ENCODE measurements at regions not wholly inside any gene's neighbourhood (a gene's known extent, or its start where the extent isn't known, plus 50 kb on each side); places are given as distances from the start of the nearest gene placed in this dataset.
A peak's percentile ranks its signal among the peaks of the same experiment; 100 is the strongest.
"Not testable (repeated sequence)": the region's sequence is repeated elsewhere in the genome, so short reads cannot be mapped to it uniquely, and the experiment has no call there.

DNA sequence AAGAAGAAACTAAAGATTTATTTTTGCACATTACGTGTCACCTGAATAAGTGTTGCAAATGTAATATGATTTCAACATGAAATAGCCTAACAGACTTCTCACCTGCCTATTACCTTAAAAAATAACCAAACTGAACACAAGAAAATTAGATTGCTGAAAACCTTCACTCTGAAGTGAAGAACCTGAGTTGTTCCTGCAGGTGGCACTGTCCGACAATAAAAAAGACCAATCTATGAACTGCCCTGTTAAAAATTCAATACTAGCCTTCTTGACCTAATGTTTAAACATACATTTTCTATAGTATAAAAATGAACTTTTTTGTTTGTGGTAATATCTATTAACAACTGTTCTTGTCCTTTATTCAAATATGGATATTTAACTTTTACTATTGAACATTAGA, 69.2 kb upstream of the PNPLA4 start:
- H3K4me2 ChIP-seq (ENCODE audit: low read length), result no peak overlapping the region
- H4K20me1 ChIP-seq (ENCODE audit: insufficient read depth, low read length), result no peaks in the 10 kb centered on the region
- no peaks in the 10 kb centered on the region for H3K9me2 ChIP-seq (ENCODE audit: insufficient read depth, low read length)
- H3K36me3 ChIP-seq (ENCODE audit: insufficient read depth, low read length), result no peaks in the 10 kb centered on the region
- H3K4me1 ChIP-seq (ENCODE audit: insufficient read depth, low read length, poor library complexity, severe bottlenecking), result no peaks in the 10 kb centered on the region
- H3K9me3 ChIP-seq (ENCODE audit: low read length), result no peaks in the 10 kb centered on the region
- ChIA-PET CTCF (ENCODE audit: unreplicated experiment) (no interaction called here), POLR2A (no interaction called here)
- TF ChIP-seq, protein P1, sequence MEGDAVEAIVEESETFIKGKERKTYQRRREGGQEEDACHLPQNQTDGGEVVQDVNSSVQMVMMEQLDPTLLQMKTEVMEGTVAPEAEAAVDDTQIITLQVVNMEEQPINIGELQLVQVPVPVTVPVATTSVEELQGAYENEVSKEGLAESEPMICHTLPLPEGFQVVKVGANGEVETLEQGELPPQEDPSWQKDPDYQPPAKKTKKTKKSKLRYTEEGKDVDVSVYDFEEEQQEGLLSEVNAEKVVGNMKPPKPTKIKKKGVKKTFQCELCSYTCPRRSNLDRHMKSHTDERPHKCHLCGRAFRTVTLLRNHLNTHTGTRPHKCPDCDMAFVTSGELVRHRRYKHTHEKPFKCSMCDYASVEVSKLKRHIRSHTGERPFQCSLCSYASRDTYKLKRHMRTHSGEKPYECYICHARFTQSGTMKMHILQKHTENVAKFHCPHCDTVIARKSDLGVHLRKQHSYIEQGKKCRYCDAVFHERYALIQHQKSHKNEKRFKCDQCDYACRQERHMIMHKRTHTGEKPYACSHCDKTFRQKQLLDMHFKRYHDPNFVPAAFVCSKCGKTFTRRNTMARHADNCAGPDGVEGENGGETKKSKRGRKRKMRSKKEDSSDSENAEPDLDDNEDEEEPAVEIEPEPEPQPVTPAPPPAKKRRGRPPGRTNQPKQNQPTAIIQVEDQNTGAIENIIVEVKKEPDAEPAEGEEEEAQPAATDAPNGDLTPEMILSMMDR (conservative IDR thresholded peaks at IDR 0.05; ENCODE audit: low read length), result peak; percentile 73
- no peak for TF ChIP-seq EZH2phosphoT487 (IDR thresholded peaks at IDR 0.05; ENCODE audit: borderline replicate concordance, low read depth, low read length)
- H3K79me2 ChIP-seq (ENCODE audit: insufficient read depth, low read depth, low read length), result no peaks in the 10 kb centered on the region
- no peak overlapping the region for H2AFZ ChIP-seq (ENCODE audit: low read length)
- H3K4me3 ChIP-seq (ENCODE audit: low read depth, low read length, poor library complexity, severe bottlenecking), result no peak overlapping the region
- BruUV-seq (replicated peaks), result no TSS peak
- DNase-seq (ENCODE audit: low spot score), result peak; percentile 34
- intact Hi-C loops (cut with micrococcal nuclease; ENCODE audit: unreplicated experiment), result loop anchor here (5.0 to 10.0 kb wide), 2 partner anchors 751 to 818 kb away; no protein-coding TSS in a partner anchor
- no peak overlapping the region for H3K27ac ChIP-seq (ENCODE audit: low read depth, low read length, poor library complexity, severe bottlenecking)

DNA sequence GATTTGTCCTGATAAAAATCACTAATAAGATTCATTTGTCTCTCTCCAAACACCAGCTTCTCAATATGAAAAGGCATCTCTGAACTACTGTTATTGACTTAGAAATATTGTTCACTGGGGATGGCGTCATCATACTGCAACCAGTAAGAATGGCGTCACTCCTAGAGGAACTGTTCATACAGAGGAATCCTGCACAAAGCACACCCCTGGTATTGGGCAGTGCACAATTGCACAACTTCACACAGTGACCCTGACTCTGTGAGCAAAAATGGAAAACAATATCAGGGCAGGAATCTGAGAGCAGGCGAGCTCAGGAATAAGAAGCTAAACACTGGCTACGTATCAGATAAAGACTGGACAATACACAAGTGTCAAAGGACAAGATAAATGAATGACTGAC, 66.7 kb upstream of the PNPLA4 start:
- no peaks in the 10 kb centered on the region for H3K9me3 ChIP-seq (ENCODE audit: low read length)
- TF ChIP-seq, protein P1 (conservative IDR thresholded peaks at IDR 0.05; ENCODE audit: low read length), result no peak
- TF ChIP-seq EZH2phosphoT487 (IDR thresholded peaks at IDR 0.05; ENCODE audit: borderline replicate concordance, low read depth, low read length), result no peak
- no peak overlapping the region for H3K4me2 ChIP-seq (ENCODE audit: low read length)
- no peak overlapping the region for H2AFZ ChIP-seq (ENCODE audit: low read length)
- no peak overlapping the region for H3K4me3 ChIP-seq (ENCODE audit: low read depth, low read length, poor library complexity, severe bottlenecking)
- intact Hi-C loops (cut with micrococcal nuclease; ENCODE audit: unreplicated experiment), result loop anchor here (10.0 kb wide), 1 partner anchor 821 kb away; no protein-coding TSS in a partner anchor
- H3K4me1 ChIP-seq (ENCODE audit: insufficient read depth, low read length, poor library complexity, severe bottlenecking), result no peaks in the 10 kb centered on the region
- ChIA-PET POLR2A (no interaction called here), CTCF (ENCODE audit: unreplicated experiment) (no interaction called here)
- H4K20me1 ChIP-seq (ENCODE audit: insufficient read depth, low read length), result no peaks in the 10 kb centered on the region
- BruUV-seq (replicated peaks), result no TSS peak
- DNase-seq (ENCODE audit: low spot score), result no peak
- no peaks in the 10 kb centered on the region for H3K36me3 ChIP-seq (ENCODE audit: insufficient read depth, low read length)
- no peak overlapping the region for H3K27ac ChIP-seq (ENCODE audit: low read depth, low read length, poor library complexity, severe bottlenecking)
- H3K79me2 ChIP-seq (ENCODE audit: insufficient read depth, low read depth, low read length), result no peaks in the 10 kb centered on the region
- no peaks in the 10 kb centered on the region for H3K9me2 ChIP-seq (ENCODE audit: insufficient read depth, low read length)

DNA sequence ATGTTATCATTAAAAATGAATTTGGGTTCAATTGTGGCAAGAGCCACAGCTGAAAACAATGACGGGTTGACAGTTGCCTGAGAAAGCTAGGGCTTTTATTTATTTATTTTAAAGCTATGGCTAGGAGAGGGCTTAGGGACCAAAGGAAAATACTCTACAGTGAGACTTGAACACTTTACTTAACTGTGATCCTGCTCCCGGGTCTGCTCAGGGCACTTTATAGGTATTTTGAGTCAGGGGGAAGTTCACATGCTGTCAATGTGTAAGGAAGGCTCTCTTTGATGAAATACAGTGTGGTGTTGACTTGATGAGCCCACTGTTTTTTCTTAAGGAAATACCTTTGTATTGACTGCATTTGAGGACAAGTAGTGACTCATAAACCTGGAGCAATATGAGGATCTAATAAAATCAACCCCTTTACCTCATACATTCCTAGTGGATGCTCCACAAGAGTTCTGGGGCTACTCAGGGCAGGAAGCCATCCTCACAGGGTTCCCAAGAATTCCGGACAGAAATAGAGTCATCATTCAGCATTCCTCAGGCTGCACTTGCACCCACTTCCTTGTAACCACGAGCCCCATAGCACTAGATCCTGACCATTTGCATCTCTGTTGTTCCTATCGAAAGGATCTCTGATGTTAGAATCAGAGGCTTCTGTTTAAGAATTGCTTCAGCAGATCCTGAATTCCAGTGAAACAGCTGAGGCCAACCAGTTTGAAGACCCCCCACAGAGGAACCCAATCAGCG, 61.0 kb upstream of the PNPLA4 start:
- CTCF ChIA-PET (ENCODE audit: unreplicated experiment); intact Hi-C loops (cut with micrococcal nuclease; ENCODE audit: unreplicated experiment); H4K20me1 ChIP-seq (ENCODE audit: insufficient read depth, low read length): not testable (repeated sequence)

More for the DNA sequence above, 61.0 kb upstream of the PNPLA4 start:
- H3K4me1 ChIP-seq (ENCODE audit: insufficient read depth, low read length, poor library complexity, severe bottlenecking); POLR2A ChIA-PET; H3K4me3 ChIP-seq (ENCODE audit: low read depth, low read length, poor library complexity, severe bottlenecking); H3K9me3 ChIP-seq (ENCODE audit: low read length); H3K4me2 ChIP-seq (ENCODE audit: low read length); BruUV-seq (replicated peaks); H3K27ac ChIP-seq (ENCODE audit: low read depth, low read length, poor library complexity, severe bottlenecking); H3K79me2 ChIP-seq (ENCODE audit: insufficient read depth, low read depth, low read length); H3K36me3 ChIP-seq (ENCODE audit: insufficient read depth, low read length); DNase-seq (ENCODE audit: low spot score); H2AFZ ChIP-seq (ENCODE audit: low read length); H3K9me2 ChIP-seq (ENCODE audit: insufficient read depth, low read length): not testable (repeated sequence)

Measured in OCI-LY7 (cell line).